Stimulated activated CD4-positive, alpha-beta T cell treated with anti-CD3 and anti-CD28 coated beads, Interleukin-2, amount 100 ng/mL, for 4 hours (primary cell): ENCODE measurements at regions not wholly inside any gene's neighbourhood (a gene's known extent, or its start where the extent isn't known, plus 50 kb on each side); places are given as distances from the start of the nearest gene placed in this dataset.
A peak's percentile ranks its signal among the peaks of the same experiment; 100 is the strongest.
"Not testable (repeated sequence)": the region's sequence is repeated elsewhere in the genome, so short reads cannot be mapped to it uniquely, and the experiment has no call there.

Source experiments
- DNase-seq: peaks from one replicate; pipeline ENCODE4 v3.0.0-alpha.2; 2020; ENCODE audit warnings: low read depth

- peak; percentile 16 for DNase-seq
These were observed 70.7 kb upstream of the PPP3CA start for GRCh38 chr4:101418055-101418454.

GRCh38 chr4:101417046-101417445 lies 69.7 kb upstream of the PPP3CA start:
- no peak for DNase-seq

- no peak for DNase-seq
These were observed 68.6 kb upstream of the PPP3CA start for GRCh38 chr4:101415962-101416361.

DNA sequence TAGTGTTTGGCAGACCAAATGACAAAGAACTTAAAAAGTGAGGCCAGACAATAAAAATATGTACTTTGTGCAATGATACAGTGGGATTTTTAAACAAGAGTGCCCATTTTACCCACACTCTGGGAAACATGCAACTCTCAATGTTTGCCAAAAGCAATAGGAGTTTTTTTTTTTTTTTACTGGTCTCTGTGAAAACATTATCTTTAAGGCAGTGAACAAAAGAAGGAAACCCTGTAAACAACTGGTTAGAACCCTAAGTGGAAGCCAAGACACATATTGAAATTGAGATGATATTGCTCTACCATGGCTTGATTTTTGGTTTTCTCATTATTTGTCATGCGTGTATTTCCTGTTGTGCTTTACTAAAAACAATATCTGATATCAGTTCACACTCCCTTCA lies 67.2 kb upstream of the PPP3CA start:
- no peak for DNase-seq

GRCh38 chr4:101411926-101412325 lies 64.6 kb upstream of the PPP3CA start:
- no peak for DNase-seq

DNA sequence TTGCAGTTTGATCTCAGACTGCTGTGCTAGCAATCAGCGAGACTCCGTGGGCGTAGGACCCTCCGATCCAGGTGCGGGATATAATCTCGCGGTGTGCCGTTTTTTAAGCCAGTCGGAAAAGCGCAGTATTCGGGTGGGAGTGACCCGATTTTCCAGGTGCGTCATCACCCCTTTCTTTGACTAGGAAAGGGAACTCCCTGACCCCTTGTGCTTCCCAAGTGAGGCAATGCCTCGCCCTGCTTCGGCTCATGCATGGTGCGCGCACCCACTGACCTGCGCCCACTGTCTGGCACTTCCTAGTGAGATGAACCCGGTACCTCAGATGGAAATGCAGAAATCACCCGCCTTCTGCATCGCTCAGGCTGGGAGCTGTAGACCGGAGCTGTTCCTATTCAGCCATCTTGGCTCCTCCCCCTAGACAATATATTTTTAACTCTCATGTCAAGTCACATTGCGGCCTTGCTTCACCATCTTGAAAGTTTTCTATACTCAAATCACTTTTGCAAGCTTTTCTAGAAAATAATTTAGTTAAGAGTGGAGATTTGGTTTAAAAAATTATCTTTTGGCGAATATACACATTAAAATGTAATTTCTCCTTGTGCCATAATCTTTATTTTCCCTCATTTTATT lies 64.1 kb upstream of the PPP3CA start:
- not testable (repeated sequence) for DNase-seq

GRCh38 chr4:101400096-101400495 lies 52.8 kb upstream of the PPP3CA start:
- no peak for DNase-seq

DNA sequence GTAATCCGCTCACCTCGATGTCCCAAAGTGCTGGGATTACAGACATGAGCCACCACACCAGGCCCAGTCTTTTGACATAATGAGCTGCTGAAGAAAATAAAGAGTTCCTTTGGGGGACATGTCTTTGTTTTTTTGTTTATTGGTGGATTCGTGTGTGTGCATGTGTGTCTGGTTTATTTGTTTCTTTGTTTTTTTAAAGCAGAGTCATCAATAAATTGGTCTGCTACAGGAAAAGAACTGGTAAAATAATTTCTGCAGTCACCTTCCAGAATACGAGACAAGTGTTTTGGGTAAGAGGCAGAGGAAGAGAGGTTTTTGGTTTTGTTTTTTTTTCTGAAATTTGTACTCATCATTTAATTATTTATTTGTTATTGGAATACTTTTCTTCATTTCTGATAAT lies 51.5 kb upstream of the PPP3CA start:
- no peak for DNase-seq
